Duodenal mucosa (tissue), 2 donors: ENCODE measurements at regions not wholly inside any gene's neighbourhood (a gene's known extent, or its start where the extent isn't known, plus 50 kb on each side); places are given as distances from the start of the nearest gene placed in this dataset.
"Not testable (repeated sequence)": the region's sequence is repeated elsewhere in the genome, so short reads cannot be mapped to it uniquely, and the experiment has no call there.

Experiments used
- H3K27ac ChIP-seq: one replicate; pipeline ENCODE4 v1.7.0; 2013; ENCODE audit warnings: low read depth, low read length
- H3K27me3 ChIP-seq, 2 donors: one replicate each; pipeline ENCODE4 v1.7.0; 2013; ENCODE audit warnings: low read length in 2 of 2, control low read depth in 1 of 2; ENCODE audit not compliant: insufficient read depth in 2 of 2, control insufficient read depth in 1 of 2
- H3K36me3 ChIP-seq, 2 donors: one replicate each; pipeline ENCODE4 v1.7.0; 2013; ENCODE audit warnings: low read length in 2 of 2, control low read depth in 1 of 2; ENCODE audit not compliant: insufficient read depth in 2 of 2, control insufficient read depth in 1 of 2
- H3K4me1 ChIP-seq, 2 donors: one replicate each; pipeline ENCODE4 v1.7.0; 2013; ENCODE audit warnings: low read length in 2 of 2, control low read depth in 1 of 2; ENCODE audit not compliant: insufficient read depth in 2 of 2, control insufficient read depth in 1 of 2
- H3K4me3 ChIP-seq, 2 donors: one replicate each; pipeline ENCODE4 v1.7.0; 2013; ENCODE audit warnings: low read length in 2 of 2, low read depth in 1 of 2
- H3K9ac ChIP-seq, 2 donors: one replicate each; pipeline ENCODE4 v1.7.0; 2013; ENCODE audit warnings: low read length in 2 of 2, low read depth in 1 of 2
- H3K9me3 ChIP-seq, 2 donors: one replicate each; pipeline ENCODE4 v1.7.0; 2013; ENCODE audit warnings: low read length in 2 of 2, control low read depth in 1 of 2; ENCODE audit not compliant: control insufficient read depth in 1 of 2

- H3K9ac ChIP-seq = no peak overlapping the region
- H3K36me3 ChIP-seq = no peaks in the 10 kb centered on the region
- no peak overlapping the region for H3K27ac ChIP-seq
- H3K27me3 ChIP-seq = no peaks in the 10 kb centered on the region
- H3K4me3 ChIP-seq = no peak overlapping the region
- H3K4me1 ChIP-seq = no peaks in the 10 kb centered on the region
- no peaks in the 10 kb centered on the region for H3K9me3 ChIP-seq
Measured at GRCh38 chr6:141539617-141540016, 593.1 kb upstream of the GJE1 start.

- no peaks in the 10 kb centered on the region for H3K36me3 ChIP-seq
- H3K9ac ChIP-seq = no peak overlapping the region
- no peaks in the 10 kb centered on the region for H3K27me3 ChIP-seq
- H3K9me3 ChIP-seq = peaks cover 4 to 5% of the 10 kb centered on the region in 2 donors
- no peak overlapping the region for H3K4me3 ChIP-seq
- H3K4me1 ChIP-seq = no peaks in the 10 kb centered on the region
- H3K27ac ChIP-seq = no peak overlapping the region
Measured at GRCh38 chr6:141532211-141532610, 600.5 kb upstream of the GJE1 start.

GRCh38 chr6:141531040-141531439 lies 601.7 kb upstream of the GJE1 start:
- no peak overlapping the region for H3K9ac ChIP-seq
- no peaks in the 10 kb centered on the region for H3K36me3 ChIP-seq
- H3K4me1 ChIP-seq = no peaks in the 10 kb centered on the region
- no peaks in the 10 kb centered on the region for H3K27me3 ChIP-seq
- no peak overlapping the region for H3K27ac ChIP-seq
- peaks cover 4 to 5% of the 10 kb centered on the region in 2 donors for H3K9me3 ChIP-seq
- H3K4me3 ChIP-seq = no peak overlapping the region

- Histone ChIP-seq H3K4me3 (no peak overlapping the region), H3K9ac (no peak overlapping the region), H3K4me1 (no peaks in the 10 kb centered on the region), H3K27ac (no peak overlapping the region), H3K36me3 (no peaks in the 10 kb centered on the region), H3K27me3 (no peaks in the 10 kb centered on the region), H3K9me3 (peaks cover 4 to 5% of the 10 kb centered on the region in 2 donors)
Measured at GRCh38 chr6:141528596-141528995, 604.1 kb upstream of the GJE1 start.

GRCh38 chr6:141526985-141527384 lies 605.7 kb upstream of the GJE1 start:
- no peaks in the 10 kb centered on the region for H3K36me3 ChIP-seq
- H3K4me1 ChIP-seq = no peaks in the 10 kb centered on the region
- H3K27ac ChIP-seq = no peak overlapping the region
- H3K4me3 ChIP-seq = no peak overlapping the region
- peaks cover 3 to 4% of the 10 kb centered on the region in 2 donors for H3K9me3 ChIP-seq
- H3K9ac ChIP-seq = no peak overlapping the region
- H3K27me3 ChIP-seq = no peaks in the 10 kb centered on the region

- Histone ChIP-seq H3K9me3 (no peaks in the 10 kb centered on the region), H3K9ac (no peak overlapping the region), H3K4me3 (no peak overlapping the region), H3K27me3 (no peaks in the 10 kb centered on the region), H3K27ac (no peak overlapping the region), H3K36me3 (no peaks in the 10 kb centered on the region), H3K4me1 (no peaks in the 10 kb centered on the region)
Measured at GRCh38 chr6:141521440-141521839, 611.3 kb upstream of the GJE1 start.

- H3K4me1 ChIP-seq = no peaks in the 10 kb centered on the region
- H3K9me3 ChIP-seq = no peaks in the 10 kb centered on the region
- H3K27ac ChIP-seq = no peak overlapping the region
- no peak overlapping the region for H3K4me3 ChIP-seq
- no peaks in the 10 kb centered on the region for H3K27me3 ChIP-seq
- H3K9ac ChIP-seq = no peak overlapping the region
- H3K36me3 ChIP-seq = no peaks in the 10 kb centered on the region
Measured at GRCh38 chr6:141513830-141514229, 618.9 kb upstream of the GJE1 start.

GRCh38 chr6:141510803-141511202 lies 621.9 kb upstream of the GJE1 start:
- no peak overlapping the region for H3K9ac ChIP-seq
- no peaks in the 10 kb centered on the region for H3K4me1 ChIP-seq
- H3K4me3 ChIP-seq = no peak overlapping the region
- H3K27me3 ChIP-seq = no peaks in the 10 kb centered on the region
- H3K9me3 ChIP-seq = peaks cover 0 to 7% of the 10 kb centered on the region in 2 donors
- H3K27ac ChIP-seq = no peak overlapping the region
- no peaks in the 10 kb centered on the region for H3K36me3 ChIP-seq

- not testable (repeated sequence) for H3K27me3 ChIP-seq, H3K36me3 ChIP-seq, H3K27ac ChIP-seq, H3K4me3 ChIP-seq, H3K9me3 ChIP-seq, H3K9ac ChIP-seq, H3K4me1 ChIP-seq
Measured at GRCh38 chr6:141506062-141506461, 626.7 kb upstream of the GJE1 start.

GRCh38 chr6:141504318-141504717 lies 628.4 kb upstream of the GJE1 start:
- not testable (repeated sequence) for H3K4me3 ChIP-seq, H3K9ac ChIP-seq, H3K9me3 ChIP-seq, H3K27ac ChIP-seq, H3K4me1 ChIP-seq, H3K36me3 ChIP-seq, H3K27me3 ChIP-seq

GRCh38 chr6:141501616-141502015 lies 631.1 kb upstream of the GJE1 start:
- H3K9ac ChIP-seq = no peak overlapping the region
- no peak overlapping the region for H3K27ac ChIP-seq

More at GRCh38 chr6:141501616-141502015, 631.1 kb upstream of the GJE1 start:
- peaks cover 0 to 9% of the 10 kb centered on the region in 2 donors for H3K9me3 ChIP-seq
- no peaks in the 10 kb centered on the region for H3K4me1 ChIP-seq
- no peaks in the 10 kb centered on the region for H3K27me3 ChIP-seq
- no peaks in the 10 kb centered on the region for H3K36me3 ChIP-seq
- H3K4me3 ChIP-seq = no peak overlapping the region
